ENCODE measurements at regions not wholly inside any gene's neighbourhood (a gene's known extent, or its start where the extent isn't known, plus 50 kb on each side); places are given as distances from the start of the nearest gene placed in this dataset.

DNA sequence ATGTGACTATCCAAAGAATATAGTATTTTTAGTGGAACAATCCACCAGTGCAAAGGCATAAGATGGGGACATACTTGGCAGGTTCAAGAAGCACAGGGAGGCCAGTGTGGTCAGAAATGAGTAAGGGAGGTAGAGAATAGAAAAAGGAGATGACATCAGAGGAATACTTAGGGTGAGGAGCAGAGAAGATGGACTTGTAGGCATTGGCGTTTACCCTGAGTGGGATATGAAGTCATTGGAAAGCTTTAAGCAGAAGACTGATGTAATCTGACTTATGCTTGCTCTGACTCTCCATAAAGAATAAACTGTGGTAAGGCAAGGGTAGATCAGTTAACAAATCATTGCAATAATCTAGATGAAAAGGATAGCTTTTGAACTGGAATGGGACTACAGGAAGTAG, 228.7 kb downstream of the GJA1 start:
- TF ChIP-seq CBFB (CRISPR knock-in tag; IDR thresholded peaks at IDR 0.05) (no peak), ZNF274 (CRISPR knock-in tag; IDR thresholded peaks at IDR 0.05) (no peak), ARHGAP35 (CRISPR knock-in tag; IDR thresholded peaks at IDR 0.05; ENCODE audit: borderline replicate concordance) (no peak), POLR2AphosphoS5 (IDR thresholded peaks at IDR 0.05; ENCODE audit: low read depth, low read length) (no peak), POLR2A (IDR thresholded peaks at IDR 0.05; ENCODE audit: insufficient read depth in 1 of 2, low read depth in 2 of 2, low read length in 2 of 2) (no peak), ZNF670 (CRISPR knock-in tag; IDR thresholded peaks at IDR 0.05; ENCODE audit: borderline replicate concordance) (no peak), SRY (CRISPR knock-in tag; IDR thresholded peaks at IDR 0.05) (no peak), TCF7L2 (IDR thresholded peaks at IDR 0.05; ENCODE audit: low read depth, low read length) (no peak), PBX2 (CRISPR knock-in tag; IDR thresholded peaks at IDR 0.05) (no peak), ZNF563 (CRISPR knock-in tag; IDR thresholded peaks at IDR 0.05) (no peak), ADNP (CRISPR knock-in tag; IDR thresholded peaks at IDR 0.05) (no peak), FOXA1 (IDR thresholded peaks at IDR 0.05) (no peak), FOXA1 (CRISPR knock-in tag; IDR thresholded peaks at IDR 0.05) (no peak)
- TF ChIP-seq, protein P1, sequence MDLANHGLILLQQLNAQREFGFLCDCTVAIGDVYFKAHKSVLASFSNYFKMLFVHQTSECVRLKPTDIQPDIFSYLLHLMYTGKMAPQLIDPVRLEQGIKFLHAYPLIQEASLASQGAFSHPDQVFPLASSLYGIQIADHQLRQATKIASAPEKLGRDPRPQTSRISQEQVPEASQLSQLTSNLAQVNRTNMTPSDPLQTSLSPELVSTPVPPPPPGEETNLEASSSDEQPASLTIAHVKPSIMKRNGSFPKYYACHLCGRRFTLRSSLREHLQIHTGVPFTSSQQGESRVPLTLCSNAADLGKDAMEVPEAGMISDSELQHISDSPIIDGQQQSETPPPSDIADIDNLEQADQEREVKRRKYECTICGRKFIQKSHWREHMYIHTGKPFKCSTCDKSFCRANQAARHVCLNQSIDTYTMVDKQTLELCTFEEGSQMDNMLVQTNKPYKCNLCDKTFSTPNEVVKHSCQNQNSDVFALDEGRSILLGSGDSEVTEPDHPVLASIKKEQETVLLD (CRISPR knock-in tag; IDR thresholded peaks at IDR 0.05; ENCODE audit: low read depth), result no peak
